KMS-11 (cell line): ENCODE measurements at regions not wholly inside any gene's neighbourhood (a gene's known extent, or its start where the extent isn't known, plus 50 kb on each side); places are given as distances from the start of the nearest gene placed in this dataset.

Source experiments
- H2AFZ ChIP-seq: fragments of 200-600 bp; sonication (generic); 2 replicates; pipeline ENCODE4 v1.6.1; 2016; ENCODE audit warnings: antibody characterized with exemption, mixed run types, low read depth
- H3K27ac ChIP-seq: fragments of 200-600 bp; sonication (generic); 2 replicates; pipeline ENCODE4 v1.6.1; 2016; ENCODE audit warnings: mild to moderate bottlenecking, mixed run types
- H3K27me3 ChIP-seq: fragments of 200-600 bp; sonication (generic); 2 replicates; pipeline ENCODE4 v1.6.1; 2017; ENCODE audit warnings: mild to moderate bottlenecking, low read depth, mixed run types, moderate library complexity; ENCODE audit not compliant: insufficient read depth
- H3K36me3 ChIP-seq: fragments of 200-600 bp; sonication (generic); 2 replicates; pipeline ENCODE4 v1.6.1; 2017; ENCODE audit warnings: mild to moderate bottlenecking, mixed run types; ENCODE audit not compliant: insufficient read depth
- H3K4me1 ChIP-seq: fragments of 200-600 bp; sonication (generic); 2 replicates; pipeline ENCODE4 v1.6.1; 2016; ENCODE audit warnings: mild to moderate bottlenecking, low read depth, mixed run types; ENCODE audit not compliant: poor library complexity, severe bottlenecking
- H3K4me2 ChIP-seq: fragments of 200-600 bp; sonication (generic); 2 replicates; pipeline ENCODE4 v1.7.0; 2016; ENCODE audit warnings: mild to moderate bottlenecking, mixed run types
- H3K4me3 ChIP-seq: fragments of 200-600 bp; sonication (generic); IDR thresholded peaks from 2 replicates; pipeline ENCODE4 v1.6.1; 2017; ENCODE audit warnings: low read depth, low read length, mixed read lengths; ENCODE audit not compliant: insufficient read depth
- H3K79me2 ChIP-seq: fragments of 200-600 bp; sonication (generic); 2 replicates; pipeline ENCODE4 v1.6.1; 2016; ENCODE audit warnings: low read depth, mixed run types; ENCODE audit not compliant: insufficient read depth
- H3K9ac ChIP-seq: fragments of 200-600 bp; sonication (generic); 2 replicates; pipeline ENCODE4 v1.6.1; 2016; ENCODE audit warnings: mild to moderate bottlenecking, mixed run types
- H4K20me1 ChIP-seq: fragments of 200-600 bp; sonication (generic); 2 replicates; pipeline ENCODE4 v1.6.1; 2016; ENCODE audit warnings: mild to moderate bottlenecking, mixed run types; ENCODE audit not compliant: insufficient read depth
- TF ChIP-seq, protein P1 (sequence below): fragments of 200-600 bp; sonication (generic); conservative IDR thresholded peaks from 2 replicates; pipeline ENCODE4 v1.6.1; 2017; ENCODE audit warnings: low read depth, mild to moderate bottlenecking, antibody characterized with exemption, low read length, moderate library complexity, mixed read lengths

DNA sequence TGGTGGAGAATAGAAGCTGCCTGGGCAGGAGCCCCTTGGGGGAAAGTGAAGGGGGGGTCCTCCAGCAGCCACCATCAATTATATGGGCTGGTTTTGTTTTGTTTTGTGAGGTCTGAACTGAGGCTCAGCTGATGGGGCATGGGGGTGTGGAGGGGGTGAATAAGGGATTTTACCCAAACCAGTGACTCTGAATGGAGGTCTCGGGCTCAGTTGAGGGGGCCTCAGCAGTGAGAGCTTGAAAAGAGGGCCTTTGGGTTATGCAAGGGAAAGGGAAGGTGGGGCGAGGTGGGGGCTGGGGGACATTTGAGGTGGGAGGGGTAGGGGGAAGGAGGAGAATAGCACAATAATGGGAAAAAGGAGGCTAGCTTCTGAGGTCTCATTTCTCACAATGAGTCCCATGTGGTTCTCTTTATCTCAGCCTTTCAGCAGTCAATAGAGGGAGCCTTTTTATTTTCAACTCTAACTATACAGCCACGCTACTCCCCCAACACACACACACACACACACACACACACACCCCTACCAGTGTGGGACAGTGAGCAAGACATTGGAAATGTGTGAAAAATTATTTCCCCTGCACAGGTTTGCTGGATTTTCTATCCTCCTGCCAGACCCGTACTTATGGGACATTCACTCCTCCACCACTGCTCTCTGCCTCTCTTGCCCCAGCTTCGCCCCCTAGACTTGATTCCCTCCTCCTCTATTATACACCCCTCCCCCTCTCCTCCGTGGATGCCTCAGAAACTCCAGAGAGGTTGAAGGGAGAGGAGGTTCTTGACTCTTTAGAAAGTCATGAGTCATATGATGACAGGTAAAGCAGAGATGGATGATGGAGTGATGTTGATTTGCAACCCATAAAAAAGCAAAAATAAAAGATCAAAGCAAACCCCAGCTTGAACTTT, 96.0 kb downstream of the GTPBP8 start:
- Histone ChIP-seq H3K27ac (no peak overlapping the region), H3K36me3 (no peaks in the 10 kb centered on the region), H3K4me2 (no peak overlapping the region), H3K4me3 (no peak overlapping the region), H3K9ac (no peak overlapping the region), H2AFZ (no peak overlapping the region), H3K27me3 (no peaks in the 10 kb centered on the region), H4K20me1 (no peaks in the 10 kb centered on the region), H3K4me1 (no peaks in the 10 kb centered on the region), H3K79me2 (no peaks in the 10 kb centered on the region)
- TF ChIP-seq, protein P1, sequence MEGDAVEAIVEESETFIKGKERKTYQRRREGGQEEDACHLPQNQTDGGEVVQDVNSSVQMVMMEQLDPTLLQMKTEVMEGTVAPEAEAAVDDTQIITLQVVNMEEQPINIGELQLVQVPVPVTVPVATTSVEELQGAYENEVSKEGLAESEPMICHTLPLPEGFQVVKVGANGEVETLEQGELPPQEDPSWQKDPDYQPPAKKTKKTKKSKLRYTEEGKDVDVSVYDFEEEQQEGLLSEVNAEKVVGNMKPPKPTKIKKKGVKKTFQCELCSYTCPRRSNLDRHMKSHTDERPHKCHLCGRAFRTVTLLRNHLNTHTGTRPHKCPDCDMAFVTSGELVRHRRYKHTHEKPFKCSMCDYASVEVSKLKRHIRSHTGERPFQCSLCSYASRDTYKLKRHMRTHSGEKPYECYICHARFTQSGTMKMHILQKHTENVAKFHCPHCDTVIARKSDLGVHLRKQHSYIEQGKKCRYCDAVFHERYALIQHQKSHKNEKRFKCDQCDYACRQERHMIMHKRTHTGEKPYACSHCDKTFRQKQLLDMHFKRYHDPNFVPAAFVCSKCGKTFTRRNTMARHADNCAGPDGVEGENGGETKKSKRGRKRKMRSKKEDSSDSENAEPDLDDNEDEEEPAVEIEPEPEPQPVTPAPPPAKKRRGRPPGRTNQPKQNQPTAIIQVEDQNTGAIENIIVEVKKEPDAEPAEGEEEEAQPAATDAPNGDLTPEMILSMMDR, result no peak

DNA sequence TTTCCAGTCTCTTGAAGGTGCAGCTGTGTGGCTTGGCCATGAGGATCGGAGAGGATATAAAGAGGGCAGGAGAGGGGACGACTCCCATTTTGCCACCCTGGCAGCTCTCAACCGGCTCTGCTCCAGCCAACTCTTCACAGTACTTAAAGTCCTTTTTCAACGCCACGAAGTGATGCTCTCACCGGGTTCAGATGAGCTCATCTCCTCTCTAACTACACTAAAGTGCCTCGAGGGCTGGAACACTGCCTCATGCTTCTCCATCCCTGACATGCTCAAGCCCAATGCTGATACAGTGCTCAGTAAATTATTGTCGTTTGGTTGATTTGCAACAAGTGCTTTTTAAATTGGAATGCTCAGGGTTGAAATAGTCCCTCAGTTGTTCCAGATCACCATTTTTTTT, 97.8 kb downstream of the GTPBP8 start:
- H4K20me1 ChIP-seq, result no peaks in the 10 kb centered on the region
- TF ChIP-seq, protein P1, result no peak
- no peak overlapping the region for H3K4me2 ChIP-seq
- H3K79me2 ChIP-seq, result no peaks in the 10 kb centered on the region
- no peaks in the 10 kb centered on the region for H3K4me1 ChIP-seq
- H3K36me3 ChIP-seq, result no peaks in the 10 kb centered on the region
- H3K9ac ChIP-seq, result no peak overlapping the region
- H3K4me3 ChIP-seq, result no peak overlapping the region
- no peaks in the 10 kb centered on the region for H3K27me3 ChIP-seq
- no peak overlapping the region for H3K27ac ChIP-seq
- H2AFZ ChIP-seq, result no peak overlapping the region

DNA sequence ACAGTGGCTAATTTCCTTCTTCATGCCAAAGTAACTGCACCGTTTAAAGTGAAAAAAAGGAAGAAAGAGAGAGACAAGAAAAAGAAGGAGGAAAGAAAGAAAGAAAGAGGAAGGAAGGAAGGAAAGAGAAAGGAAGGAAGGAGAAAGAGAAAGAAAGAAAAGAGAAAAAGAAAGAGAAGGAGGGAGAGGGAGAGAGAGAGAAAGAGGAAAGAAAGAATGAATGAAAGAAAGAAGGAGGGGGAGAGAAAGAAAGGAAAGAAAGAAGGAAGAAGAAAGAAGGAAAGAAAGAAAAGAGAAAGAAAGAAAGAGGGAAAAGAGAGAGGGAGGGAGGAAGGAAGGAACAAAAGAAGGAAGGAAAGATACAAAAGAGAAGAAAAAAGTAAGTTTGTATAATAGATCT, 100.6 kb downstream of the GTPBP8 start:
- H3K9ac ChIP-seq, result no peak overlapping the region
- no peaks in the 10 kb centered on the region for H3K79me2 ChIP-seq
- no peaks in the 10 kb centered on the region for H3K36me3 ChIP-seq
- H2AFZ ChIP-seq, result no peak overlapping the region
- TF ChIP-seq, protein P1, result no peak
- no peak overlapping the region for H3K27ac ChIP-seq
- H3K27me3 ChIP-seq, result no peaks in the 10 kb centered on the region
- H3K4me1 ChIP-seq, result no peaks in the 10 kb centered on the region
- H3K4me2 ChIP-seq, result no peak overlapping the region
- H3K4me3 ChIP-seq, result no peak overlapping the region
- H4K20me1 ChIP-seq, result no peaks in the 10 kb centered on the region

DNA sequence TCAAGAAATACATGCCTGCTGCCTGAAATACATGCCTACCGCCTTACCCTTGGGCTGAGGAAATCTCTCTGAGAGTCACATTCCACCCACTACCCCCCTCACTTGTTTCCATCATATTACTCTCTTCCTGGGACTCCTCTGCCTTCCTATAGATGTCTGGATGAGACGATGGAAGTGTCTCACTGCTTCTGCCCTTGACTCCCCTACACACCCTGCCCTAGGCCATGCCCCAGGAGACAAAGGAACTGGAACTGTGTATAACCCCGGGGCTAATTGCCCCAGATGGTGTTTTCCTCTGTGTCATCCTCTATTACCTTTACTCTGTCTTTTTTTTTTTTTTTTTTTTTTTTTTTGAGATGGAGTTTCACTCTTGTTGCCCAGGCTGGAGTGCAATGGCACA, 102.0 kb downstream of the GTPBP8 start:
- Histone ChIP-seq H3K4me2 (no peak overlapping the region), H3K79me2 (no peaks in the 10 kb centered on the region), H3K36me3 (no peaks in the 10 kb centered on the region), H2AFZ (no peak overlapping the region), H3K27me3 (no peaks in the 10 kb centered on the region), H3K27ac (no peak overlapping the region), H3K4me1 (no peaks in the 10 kb centered on the region), H3K9ac (no peak overlapping the region), H4K20me1 (no peaks in the 10 kb centered on the region), H3K4me3 (no peak overlapping the region)
- TF ChIP-seq, protein P1, result no peak
